SK-N-SH (cell line): ENCODE measurements at regions not wholly inside any gene's neighbourhood (a gene's known extent, or its start where the extent isn't known, plus 50 kb on each side); places are given as distances from the start of the nearest gene placed in this dataset.

ENCODE experiments used
- CTCF ChIA-PET: fragments of 300-600, 350-600 bp; formaldehyde crosslinking; extraction: SDS; loops from one replicate; lab custom pipeline; 2021; lab: Yijun Ruan, JAX
- POLR2A ChIA-PET: fragments of 350-600 bp; sonication (Branson Sonifier 250); formaldehyde crosslinking; extraction: SDS; loops from one replicate; lab custom pipeline; 2020; ENCODE audit warnings: antibody characterized with exemption, inconsistent platforms; lab: Yijun Ruan, JAX
- DNase-seq: peaks from one replicate; pipeline ENCODE4 v3.0.0; 2012
- H2AFZ ChIP-seq: fragments of 200-600 bp; sonication (generic); 2 replicates; pipeline ENCODE4 v1.8.1; 2016; ENCODE audit warnings: antibody characterized with exemption, mild to moderate bottlenecking, low read depth
- H3F3A ChIP-seq: fragments of 200-600 bp; sonication (generic); replicated peaks from 2 replicates; pipeline ENCODE3; 2016; ENCODE audit warnings: antibody characterized with exemption, mild to moderate bottlenecking; ENCODE audit not compliant: insufficient read depth
- H3K27ac ChIP-seq, 2 experiments: fragments of 200-500 bp in 1 of 2; fragments of 200-600 bp in 1 of 2; sonication (Bioruptor generic) in 1 of 2; sonication (generic), shearing (Covaris generic) in 1 of 2; 2 replicates each; pipeline versions ENCODE4 v1.5.1 to v1.6.1; 2014 to 2016; ENCODE audit warnings: low read depth in 2 of 2, inconsistent platforms in 1 of 2, low read length in 1 of 2, mild to moderate bottlenecking in 1 of 2, mixed read lengths in 1 of 2
- H3K27me3 ChIP-seq: fragments of 200-600 bp; sonication (generic), shearing (Covaris generic); 2 replicates; pipeline ENCODE4 v1.6.1; 2016; ENCODE audit warnings: mixed run types; ENCODE audit not compliant: insufficient read depth
- H3K36me3 ChIP-seq, 2 experiments: fragments of 200-500 bp in 1 of 2; fragments of 200-600 bp in 1 of 2; sonication (Bioruptor generic) in 1 of 2; sonication (generic) in 1 of 2; replicated peaks in 1 of 2; 2 replicates each; pipeline versions ENCODE3 to v1.5.1; 2014 to 2016; ENCODE audit warnings: low read length in 1 of 2, mild to moderate bottlenecking in 1 of 2; ENCODE audit not compliant: insufficient read depth in 2 of 2, control insufficient read depth in 1 of 2
- H3K4me1 ChIP-seq, 2 experiments: fragments of 200-500 bp in 1 of 2; fragments of 200-600 bp in 1 of 2; sonication (Bioruptor generic) in 1 of 2; sonication (generic), shearing (Covaris generic) in 1 of 2; 2 replicates each; pipeline versions ENCODE4 v1.5.1 to v1.6.1; 2014 to 2016; ENCODE audit warnings: low read depth in 1 of 2, low read length in 1 of 2, mixed run types in 1 of 2; ENCODE audit not compliant: insufficient read depth in 2 of 2, control insufficient read depth in 1 of 2
- H3K4me2 ChIP-seq: fragments of 200-600 bp; sonication (generic), shearing (Covaris generic); 2 replicates; pipeline ENCODE4 v1.6.1; 2017; ENCODE audit warnings: mixed run types
- H3K4me3 ChIP-seq, 2 experiments: fragments of 200-500 bp in 1 of 2; fragments of 200-600 bp in 1 of 2; sonication (Bioruptor generic) in 1 of 2; sonication (generic), shearing (Covaris generic) in 1 of 2; 2 replicates each; pipeline versions ENCODE4 v1.5.1 to v1.8.1; 2014 to 2016; ENCODE audit warnings: low read depth in 2 of 2, inconsistent platforms in 1 of 2, low read length in 1 of 2, mild to moderate bottlenecking in 1 of 2, mixed read lengths in 1 of 2, moderate library complexity in 1 of 2
- H3K79me2 ChIP-seq: fragments of 200-600 bp; sonication (generic); 2 replicates; pipeline ENCODE4 v1.8.1; 2017; ENCODE audit warnings: mild to moderate bottlenecking; ENCODE audit not compliant: insufficient read depth
- H3K9ac ChIP-seq: fragments of 200-600 bp; sonication (generic); 2 replicates; pipeline ENCODE4 v1.6.1; 2017; ENCODE audit warnings: mixed run types
- H3K9me2 ChIP-seq: fragments of 200-600 bp; sonication (generic); 2 replicates; pipeline ENCODE4 v1.6.1; 2017; ENCODE audit warnings: mixed run types
- H3K9me3 ChIP-seq: fragments of 200-600 bp; sonication (generic); 2 replicates; pipeline ENCODE4 v1.6.1; 2017; ENCODE audit warnings: mixed run types, mild to moderate bottlenecking, moderate library complexity
- H4K20me1 ChIP-seq: fragments of 200-600 bp; sonication (generic); 2 replicates; pipeline ENCODE4 v1.6.1; 2017; ENCODE audit warnings: mild to moderate bottlenecking, mixed run types; ENCODE audit not compliant: insufficient read depth
- EP300 ChIP-seq, 2 experiments: IDR thresholded peaks; 2 replicates each; pipeline versions ENCODE4 v1.4.0 to v1.6.1; 2012; ENCODE audit warnings: borderline replicate concordance in 1 of 2, low read depth in 1 of 2, low read length in 1 of 2
- EZH2phosphoT487 ChIP-seq: fragments of 200-600 bp; sonication (generic); IDR thresholded peaks from 2 replicates; pipeline ENCODE4 v1.6.1; 2017; ENCODE audit warnings: low read depth, mixed run types, mild to moderate bottlenecking, antibody characterized with exemption, moderate library complexity, borderline replicate concordance
- FOSL2 ChIP-seq: IDR thresholded peaks from 2 replicates; pipeline ENCODE4 v1.4.0; 2012; ENCODE audit warnings: low read depth, mild to moderate bottlenecking, moderate library complexity, borderline replicate concordance
- FOXJ3 ChIP-seq: sonication (generic); formaldehyde crosslinking; IDR thresholded peaks from 2 replicates; pipeline ENCODE4 v1.5.1; 2020; ENCODE audit warnings: mild to moderate bottlenecking, missing genetic modification reagents
- GABPA ChIP-seq: IDR thresholded peaks from 2 replicates; pipeline ENCODE4 v1.4.0; 2012; ENCODE audit warnings: low read depth, mild to moderate bottlenecking
- RCOR1 ChIP-seq: fragments of 150-350 bp; IDR thresholded peaks from 2 replicates; pipeline ENCODE4 v1.6.1; 2017; ENCODE audit warnings: antibody characterized with exemption, low read length
- SIN3A ChIP-seq: IDR thresholded peaks from 2 replicates; pipeline ENCODE4 v1.6.1; 2012; ENCODE audit warnings: low read depth, mild to moderate bottlenecking, low read length, moderate library complexity, borderline replicate concordance
- SMC3 ChIP-seq: IDR thresholded peaks from 2 replicates; pipeline ENCODE4 v1.6.1; 2012; ENCODE audit warnings: low read depth, low read length, improper control_type of control experiment
- ZBTB33 ChIP-seq: IDR thresholded peaks from 2 replicates; pipeline ENCODE4 v1.4.0; 2012; ENCODE audit warnings: low read depth, borderline replicate concordance
- whole genome bisulfite sequencing: methylation state at CpG from one replicate; pipeline ENCODE4 v1.1.6; 2017; ENCODE audit warnings: low lambda C conversion rate; 5-methylcytosine and 5-hydroxymethylcytosine counted together
- TF ChIP-seq, protein P1 (sequence below): IDR thresholded peaks from 2 replicates; pipeline ENCODE4 v1.4.0; 2012; ENCODE audit warnings: low read depth
- TF ChIP-seq, protein P2 (sequence below): IDR thresholded peaks from 2 replicates; pipeline ENCODE4 v1.6.1; 2012; ENCODE audit warnings: mild to moderate bottlenecking, low read depth, low read length, moderate library complexity
- TF ChIP-seq, protein P3 (sequence below): IDR thresholded peaks from 2 replicates; pipeline ENCODE4 v1.4.0; 2012; ENCODE audit warnings: low read depth, borderline replicate concordance

GRCh38 chr12:114164351-114164750 is 198.2 kb upstream of the RBM19 start (continued):
- TF ChIP-seq ZBTB33: no peak
- TF ChIP-seq, protein P1, sequence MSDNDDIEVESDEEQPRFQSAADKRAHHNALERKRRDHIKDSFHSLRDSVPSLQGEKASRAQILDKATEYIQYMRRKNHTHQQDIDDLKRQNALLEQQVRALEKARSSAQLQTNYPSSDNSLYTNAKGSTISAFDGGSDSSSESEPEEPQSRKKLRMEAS: no peak

GRCh38 chr12:114163771-114164170 is 197.6 kb upstream of the RBM19 start:
- no peaks in the 10 kb centered on the region for H4K20me1 ChIP-seq
- H3K27me3 ChIP-seq: no peaks in the 10 kb centered on the region; the same call in 1 of the 2 replicates
- no peak overlapping the region for H3K9ac ChIP-seq
- H3F3A ChIP-seq: no peaks in the 10 kb centered on the region
- no peaks in the 10 kb centered on the region for H3K36me3 ChIP-seq
- no peaks in the 10 kb centered on the region for H3K4me1 ChIP-seq
- H3K4me3 ChIP-seq: no peak overlapping the region
- TF ChIP-seq SMC3: no peak
- peak; percentile 37; the same call in 1 of the 2 replicates for TF ChIP-seq FOSL2
- TF ChIP-seq RCOR1: no peak
- no peak for TF ChIP-seq FOXJ3 (CRISPR knock-in tag)
- TF ChIP-seq, protein P2, sequence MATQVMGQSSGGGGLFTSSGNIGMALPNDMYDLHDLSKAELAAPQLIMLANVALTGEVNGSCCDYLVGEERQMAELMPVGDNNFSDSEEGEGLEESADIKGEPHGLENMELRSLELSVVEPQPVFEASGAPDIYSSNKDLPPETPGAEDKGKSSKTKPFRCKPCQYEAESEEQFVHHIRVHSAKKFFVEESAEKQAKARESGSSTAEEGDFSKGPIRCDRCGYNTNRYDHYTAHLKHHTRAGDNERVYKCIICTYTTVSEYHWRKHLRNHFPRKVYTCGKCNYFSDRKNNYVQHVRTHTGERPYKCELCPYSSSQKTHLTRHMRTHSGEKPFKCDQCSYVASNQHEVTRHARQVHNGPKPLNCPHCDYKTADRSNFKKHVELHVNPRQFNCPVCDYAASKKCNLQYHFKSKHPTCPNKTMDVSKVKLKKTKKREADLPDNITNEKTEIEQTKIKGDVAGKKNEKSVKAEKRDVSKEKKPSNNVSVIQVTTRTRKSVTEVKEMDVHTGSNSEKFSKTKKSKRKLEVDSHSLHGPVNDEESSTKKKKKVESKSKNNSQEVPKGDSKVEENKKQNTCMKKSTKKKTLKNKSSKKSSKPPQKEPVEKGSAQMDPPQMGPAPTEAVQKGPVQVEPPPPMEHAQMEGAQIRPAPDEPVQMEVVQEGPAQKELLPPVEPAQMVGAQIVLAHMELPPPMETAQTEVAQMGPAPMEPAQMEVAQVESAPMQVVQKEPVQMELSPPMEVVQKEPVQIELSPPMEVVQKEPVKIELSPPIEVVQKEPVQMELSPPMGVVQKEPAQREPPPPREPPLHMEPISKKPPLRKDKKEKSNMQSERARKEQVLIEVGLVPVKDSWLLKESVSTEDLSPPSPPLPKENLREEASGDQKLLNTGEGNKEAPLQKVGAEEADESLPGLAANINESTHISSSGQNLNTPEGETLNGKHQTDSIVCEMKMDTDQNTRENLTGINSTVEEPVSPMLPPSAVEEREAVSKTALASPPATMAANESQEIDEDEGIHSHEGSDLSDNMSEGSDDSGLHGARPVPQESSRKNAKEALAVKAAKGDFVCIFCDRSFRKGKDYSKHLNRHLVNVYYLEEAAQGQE: no peak
- TF ChIP-seq, all 33 proteins: peak for 1
- CTCF ChIA-PET: interaction anchor here (1.1 to 2.3 kb wide), 2 partner anchors 25 to 344 kb away, joined by 3 to 12 read pairs; no protein-coding TSS in a partner anchor
- Histone ChIP-seq H2AFZ (no peak overlapping the region), H3K9me3 (no peaks in the 10 kb centered on the region), H3K9me2 (no peaks in the 10 kb centered on the region), H3K79me2 (no peaks in the 10 kb centered on the region), H3K4me2 (no peak overlapping the region), H3K27ac (no peak overlapping the region)
- POLR2A ChIA-PET: no interaction called here
- no peak for DNase-seq
- WGBS: 0% methylated on average over 4 of the region's 4 CpGs

DNA sequence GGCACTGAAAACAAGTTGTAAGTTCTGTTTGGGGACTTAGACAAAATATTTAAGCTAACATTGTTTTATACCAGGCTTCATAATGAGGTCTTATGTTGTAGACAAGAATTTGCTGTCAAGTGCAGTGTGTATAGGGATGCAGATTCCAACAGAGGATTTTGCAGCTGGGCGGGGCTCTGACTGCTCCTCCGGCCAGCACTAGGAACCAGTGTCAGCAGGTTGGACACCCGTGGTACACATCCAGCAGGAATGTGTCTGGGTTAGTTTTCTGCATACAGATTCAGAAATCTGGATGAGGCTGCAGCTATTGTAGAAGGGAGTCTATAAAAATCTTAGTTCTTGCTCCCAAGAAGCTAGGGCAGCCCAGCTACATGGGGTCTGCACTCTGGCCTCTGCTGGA is 194.3 kb upstream of the RBM19 start:
- H4K20me1 ChIP-seq: no peaks in the 10 kb centered on the region
- TF ChIP-seq EZH2phosphoT487: no peak
- no peak for TF ChIP-seq GABPA
- TF ChIP-seq SIN3A: no peak
- TF ChIP-seq, protein P2: no peak
- no peak for TF ChIP-seq EP300 (IDR thresholded peaks at IDR 0.05; ENCODE audit: borderline replicate concordance in 1 of 2, low read depth in 1 of 2, low read length in 1 of 2)
- TF ChIP-seq, protein P3, sequence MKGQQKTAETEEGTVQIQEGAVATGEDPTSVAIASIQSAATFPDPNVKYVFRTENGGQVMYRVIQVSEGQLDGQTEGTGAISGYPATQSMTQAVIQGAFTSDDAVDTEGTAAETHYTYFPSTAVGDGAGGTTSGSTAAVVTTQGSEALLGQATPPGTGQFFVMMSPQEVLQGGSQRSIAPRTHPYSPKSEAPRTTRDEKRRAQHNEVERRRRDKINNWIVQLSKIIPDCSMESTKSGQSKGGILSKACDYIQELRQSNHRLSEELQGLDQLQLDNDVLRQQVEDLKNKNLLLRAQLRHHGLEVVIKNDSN: no peak
- TF ChIP-seq, all 33 proteins: peak for 0
- Histone ChIP-seq H3K9ac (no peak overlapping the region), H3K4me2 (no peak overlapping the region), H3K9me2 (no peaks in the 10 kb centered on the region), H3K4me3 (no peak overlapping the region), H3K27ac (no peak overlapping the region), H3K36me3 (no peaks in the 10 kb centered on the region), H2AFZ (no peak overlapping the region), H3F3A (no peaks in the 10 kb centered on the region), H3K9me3 (no peaks in the 10 kb centered on the region), H3K79me2 (no peaks in the 10 kb centered on the region), H3K4me1 (no peaks in the 10 kb centered on the region), H3K27me3 (no peaks in the 10 kb centered on the region)
- DNase-seq: no peak
- POLR2A ChIA-PET: no interaction called here
- WGBS: 4% methylated on average over 3 of the region's 3 CpGs
- CTCF ChIA-PET: interaction anchor here (1.2 kb wide), 1 partner anchor 348 kb away, joined by 3 read pairs; no protein-coding TSS in a partner anchor
